ENCODE measurements at regions not wholly inside any gene's neighbourhood (a gene's known extent, or its start where the extent isn't known, plus 50 kb on each side); places are given as distances from the start of the nearest gene placed in this dataset.

GRCh38 chr11:11755871-11756270 lies 85.9 kb upstream of the USP47 start:
- no peak for ATAC-seq

- no peak for ATAC-seq
Observed at GRCh38 chr11:11752679-11753078, 89.1 kb upstream of the USP47 start.

GRCh38 chr11:11750017-11750878 lies 91.5 kb upstream of the USP47 start:
- ATAC-seq, result no peak

- ATAC-seq, result no peak
Observed at GRCh38 chr11:11748706-11749365, 92.9 kb upstream of the USP47 start.

- no peak for ATAC-seq
Observed at GRCh38 chr11:11747570-11747969, 94.2 kb upstream of the USP47 start.

GRCh38 chr11:11746449-11746848 lies 95.3 kb upstream of the USP47 start:
- ATAC-seq, result no peak

- ATAC-seq, result no peak
Observed at GRCh38 chr11:11743216-11743615, 98.6 kb upstream of the USP47 start.

GRCh38 chr11:11742486-11742885 lies 99.3 kb upstream of the USP47 start:
- ATAC-seq, result no peak

- ATAC-seq, result no peak
Observed at GRCh38 chr11:11740836-11741235, 100.9 kb upstream of the USP47 start.

GRCh38 chr11:11740073-11740702 lies 101.6 kb upstream of the USP47 start:
- ATAC-seq, result peak in 1 of 2 donors; percentile 25

- no peak for ATAC-seq
Observed at GRCh38 chr11:11738370-11738769, 103.4 kb upstream of the USP47 start.

GRCh38 chr11:11735586-11735985 lies 106.2 kb upstream of the USP47 start:
- ATAC-seq, result no peak

GRCh38 chr11:11733246-11733747 lies 108.5 kb upstream of the USP47 start:
- ATAC-seq, result no peak

GRCh38 chr11:11732116-11732515 lies 109.7 kb upstream of the USP47 start:
- no peak for ATAC-seq

GRCh38 chr11:11731311-11732083 lies 109.7 kb upstream of the GALNT18 start:
- no peak for ATAC-seq

GRCh38 chr11:11728386-11728785 lies 106.6 kb upstream of the GALNT18 start:
- ATAC-seq, result no peak

GRCh38 chr11:11725438-11725837 lies 103.6 kb upstream of the GALNT18 start:
- ATAC-seq, result no peak

- no peak for ATAC-seq
Observed at GRCh38 chr11:11724994-11725393, 103.2 kb upstream of the GALNT18 start.

GRCh38 chr11:11722861-11723260 lies 101.1 kb upstream of the GALNT18 start:
- ATAC-seq, result no peak

- ATAC-seq, result no peak
Observed at GRCh38 chr11:11722246-11722645, 100.4 kb upstream of the GALNT18 start.

GRCh38 chr11:11718511-11718910 lies 96.7 kb upstream of the GALNT18 start:
- ATAC-seq, result no peak

GRCh38 chr11:11717064-11717725 lies 95.4 kb upstream of the GALNT18 start:
- ATAC-seq, result no peak
